Cardiac septum (tissue), 1 donor: ENCODE measurements at regions not wholly inside any gene's neighbourhood (a gene's known extent, or its start where the extent isn't known, plus 50 kb on each side); places are given as distances from the start of the nearest gene placed in this dataset.
A peak's percentile ranks its signal among the peaks of the same experiment; 100 is the strongest.
"Not testable (repeated sequence)": the region's sequence is repeated elsewhere in the genome, so short reads cannot be mapped to it uniquely, and the experiment has no call there.

ENCODE experiments used
- DNase-seq: peaks from one replicate; pipeline ENCODE4 v3.0.0-alpha.2; 2020; ENCODE audit warnings: low spot score
- intact Hi-C: fragments of 100-400 bp; cut with DNase I; formaldehyde crosslinking; loops from one replicate; pipeline ENCODE4 v1.14.0; 2022
- donor health status: DM: no; HTN: no; CAD: no.

DNA sequence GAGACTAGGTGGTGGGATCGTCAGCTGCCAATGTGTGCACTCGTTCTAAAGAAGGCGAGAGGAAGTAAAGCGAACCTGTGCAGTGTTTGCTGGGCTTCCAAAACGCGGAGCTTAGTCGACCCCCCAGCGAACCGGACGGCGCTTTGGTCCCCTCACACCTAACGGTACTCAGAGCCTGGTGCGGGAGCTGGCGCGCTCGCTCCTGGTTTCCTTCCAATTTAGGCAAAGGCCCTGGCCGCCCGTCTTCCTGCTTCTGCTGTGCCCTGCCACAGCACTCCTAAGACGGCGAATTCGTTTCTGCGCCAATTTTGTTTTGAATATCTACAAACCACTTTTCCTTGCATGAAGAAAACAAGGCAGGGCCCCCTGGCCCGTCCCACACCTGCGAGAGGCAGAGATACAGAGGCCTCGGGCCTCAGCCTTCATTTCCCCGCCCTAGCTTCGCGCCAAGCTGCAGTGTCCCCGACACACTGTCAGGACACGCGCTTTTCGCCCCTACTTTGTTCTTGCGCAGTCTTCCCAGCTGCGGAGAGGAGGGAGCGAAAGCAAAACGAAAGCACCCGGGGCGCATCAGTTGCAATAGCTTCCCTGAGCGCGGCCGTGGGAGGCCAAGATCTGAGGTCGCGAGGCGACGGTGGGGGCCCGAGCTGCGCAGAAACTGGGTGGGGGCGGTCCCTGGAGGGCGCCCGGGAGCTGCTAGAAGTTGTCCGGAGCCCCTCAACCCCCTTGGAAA, 111.9 kb downstream of the KCNRG start:
- intact Hi-C loops: loop anchor here (10.0 kb wide), 1 partner anchor 578 kb away; no protein-coding TSS in a partner anchor
- DNase-seq: peak; percentile 86

DNA sequence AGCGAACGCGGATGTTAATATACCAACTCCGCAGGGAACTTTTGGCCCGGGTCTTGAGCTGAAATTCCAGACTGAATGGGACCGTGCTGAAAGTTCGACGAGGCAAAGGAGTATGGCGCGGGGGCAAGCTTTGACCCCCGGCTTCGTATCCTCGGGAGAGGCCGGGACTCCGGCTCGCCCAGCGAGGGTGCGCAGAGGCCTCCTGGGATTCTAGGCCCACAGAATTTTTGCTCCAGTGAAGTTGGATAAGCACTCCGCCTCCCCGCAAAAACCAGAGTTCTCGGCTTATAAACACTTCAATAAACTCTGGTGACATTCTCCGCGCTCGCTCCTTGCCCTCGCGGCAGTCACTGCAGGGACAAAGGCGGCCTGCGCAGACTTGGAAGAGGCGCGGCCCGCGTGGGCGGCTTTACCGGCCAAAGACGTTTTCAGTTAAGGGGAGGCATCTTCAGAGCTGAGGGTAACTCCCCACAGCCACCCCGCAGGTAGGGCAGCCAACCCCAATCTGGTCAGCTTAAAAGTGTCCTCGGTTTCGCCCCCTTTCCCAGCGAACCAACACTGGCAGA, 112.6 kb downstream of the KCNRG start:
- no peak for DNase-seq
- intact Hi-C loops: loop anchor here (10.0 kb wide), 1 partner anchor 577 kb away; no protein-coding TSS in a partner anchor

DNA sequence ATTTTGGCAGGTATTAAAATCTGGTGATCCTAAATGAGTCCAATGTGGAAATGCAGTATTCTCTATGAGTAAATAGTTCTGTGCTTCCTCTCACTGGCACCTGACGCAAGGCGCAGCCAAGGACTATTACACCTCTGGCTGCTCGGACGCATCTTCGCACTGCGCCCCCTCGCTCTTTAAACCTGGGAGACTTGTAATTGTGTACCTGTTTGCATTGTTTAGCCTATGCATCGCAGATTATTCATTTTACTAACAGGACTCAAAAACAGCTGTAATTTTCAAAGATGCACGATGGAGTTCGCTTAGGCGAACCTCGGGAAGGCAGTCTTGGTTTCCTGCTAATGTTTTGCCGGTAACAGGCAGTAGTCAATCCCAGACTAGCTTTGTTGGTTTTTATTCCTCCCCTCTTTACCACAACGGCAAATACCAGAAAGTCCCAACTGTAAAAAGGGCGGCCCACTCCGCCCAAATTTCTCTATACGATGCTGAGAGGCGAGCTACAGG, 113.2 kb downstream of the KCNRG start:
- intact Hi-C loops: loop anchor here (10.0 kb wide), 1 partner anchor 576 kb away; no protein-coding TSS in a partner anchor

DNA sequence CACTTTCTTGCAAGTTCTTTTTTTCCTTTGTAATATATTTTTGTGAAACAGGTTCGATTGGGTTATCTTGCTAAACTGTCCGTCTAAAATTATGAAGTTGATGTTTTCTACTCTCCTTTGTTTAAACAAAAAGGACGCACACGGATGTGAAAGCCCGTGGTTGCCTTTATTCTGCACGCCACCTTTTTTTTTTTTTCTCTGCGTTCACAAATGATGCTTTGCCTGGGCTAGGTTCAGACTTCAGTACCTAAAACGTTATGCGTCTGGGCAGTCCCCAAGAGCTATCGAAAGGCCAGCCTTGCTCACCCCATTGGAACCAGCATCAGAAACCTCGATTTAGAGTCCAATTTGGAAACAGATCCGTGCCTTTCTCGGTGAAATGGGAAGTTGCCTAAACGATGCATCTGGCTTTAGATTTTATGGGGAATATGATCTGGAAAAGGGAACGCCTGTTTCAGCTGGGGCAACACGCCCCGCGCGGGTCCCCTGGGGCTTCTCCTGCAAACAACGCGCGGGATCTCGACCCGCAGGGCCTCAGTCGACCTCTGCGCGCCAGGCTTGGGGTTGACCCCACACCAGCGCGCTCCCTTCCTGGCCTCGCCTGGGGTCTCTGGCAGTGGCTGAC, 113.9 kb downstream of the KCNRG start:
- DNase-seq: no peak
- intact Hi-C loops: loop anchor here (10.0 kb wide), 1 partner anchor 576 kb away; no protein-coding TSS in a partner anchor

More for the DNA sequence above, 113.2 kb downstream of the KCNRG start:
- no peak for DNase-seq

DNA sequence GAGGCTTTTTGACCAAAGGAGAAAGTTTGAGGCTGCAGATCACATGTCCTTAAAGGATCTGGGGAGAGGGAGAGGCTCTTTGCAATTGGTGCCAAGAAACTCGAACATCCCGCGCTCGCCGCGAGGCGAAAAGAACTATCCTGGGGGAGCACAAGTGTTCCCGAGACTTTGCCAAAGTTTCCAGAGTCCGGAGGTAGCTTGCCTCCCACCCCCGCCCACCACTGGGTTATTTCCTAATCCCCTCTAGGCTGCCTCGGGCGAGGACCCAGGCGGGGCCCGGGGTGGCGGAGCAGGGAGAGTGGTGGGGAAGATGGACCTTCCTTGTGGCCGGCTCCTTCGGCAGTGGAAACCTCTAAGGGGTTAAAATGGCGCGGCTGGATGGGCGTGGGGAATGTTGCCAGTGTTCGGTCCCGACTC, 114.5 kb downstream of the KCNRG start:
- DNase-seq: no peak
- intact Hi-C loops: loop anchor here (10.0 kb wide), 1 partner anchor 575 kb away; no protein-coding TSS in a partner anchor

DNA sequence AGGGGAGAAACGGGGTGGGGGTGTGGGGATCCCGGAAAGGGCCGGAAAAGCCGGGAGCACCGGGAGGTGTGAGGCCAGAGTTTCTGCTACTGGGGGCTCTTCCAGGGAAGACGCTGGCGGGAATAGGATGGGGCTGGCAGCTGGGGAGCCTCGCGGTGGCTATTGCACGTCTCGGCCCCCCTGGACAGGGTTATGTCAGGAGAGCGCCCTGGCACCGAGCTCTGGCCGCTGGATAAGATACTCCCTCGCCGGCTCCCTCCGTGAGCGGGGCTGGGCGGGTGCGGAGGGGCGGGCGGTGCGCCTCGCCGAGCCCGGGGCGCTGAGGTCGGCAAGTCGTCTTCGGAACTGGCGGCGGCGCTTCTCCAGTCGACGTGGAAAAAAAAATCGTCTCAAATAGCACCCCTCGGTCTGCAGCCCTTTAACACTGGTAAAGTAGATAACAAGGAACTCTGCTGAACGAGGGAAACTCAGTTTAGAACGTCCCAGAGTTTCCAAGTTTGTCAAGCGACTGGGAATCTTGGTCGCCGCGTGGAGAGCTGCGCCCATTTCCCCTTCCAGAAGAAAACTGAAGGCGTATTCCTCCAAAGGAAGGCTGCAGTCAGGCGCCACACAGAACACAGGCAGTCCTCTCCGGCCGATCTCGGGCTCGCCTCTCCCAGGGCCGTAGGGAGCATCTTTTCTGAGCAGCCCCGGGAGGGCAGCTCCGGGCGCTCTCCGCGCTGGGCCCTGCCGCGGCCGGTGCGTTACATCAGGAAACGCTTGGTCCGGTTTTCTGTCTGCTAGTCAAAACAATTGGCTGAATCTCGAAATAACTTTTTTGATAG, 115.1 kb downstream of the KCNRG start:
- DNase-seq: no peak
- intact Hi-C loops: no loop called here

DNA sequence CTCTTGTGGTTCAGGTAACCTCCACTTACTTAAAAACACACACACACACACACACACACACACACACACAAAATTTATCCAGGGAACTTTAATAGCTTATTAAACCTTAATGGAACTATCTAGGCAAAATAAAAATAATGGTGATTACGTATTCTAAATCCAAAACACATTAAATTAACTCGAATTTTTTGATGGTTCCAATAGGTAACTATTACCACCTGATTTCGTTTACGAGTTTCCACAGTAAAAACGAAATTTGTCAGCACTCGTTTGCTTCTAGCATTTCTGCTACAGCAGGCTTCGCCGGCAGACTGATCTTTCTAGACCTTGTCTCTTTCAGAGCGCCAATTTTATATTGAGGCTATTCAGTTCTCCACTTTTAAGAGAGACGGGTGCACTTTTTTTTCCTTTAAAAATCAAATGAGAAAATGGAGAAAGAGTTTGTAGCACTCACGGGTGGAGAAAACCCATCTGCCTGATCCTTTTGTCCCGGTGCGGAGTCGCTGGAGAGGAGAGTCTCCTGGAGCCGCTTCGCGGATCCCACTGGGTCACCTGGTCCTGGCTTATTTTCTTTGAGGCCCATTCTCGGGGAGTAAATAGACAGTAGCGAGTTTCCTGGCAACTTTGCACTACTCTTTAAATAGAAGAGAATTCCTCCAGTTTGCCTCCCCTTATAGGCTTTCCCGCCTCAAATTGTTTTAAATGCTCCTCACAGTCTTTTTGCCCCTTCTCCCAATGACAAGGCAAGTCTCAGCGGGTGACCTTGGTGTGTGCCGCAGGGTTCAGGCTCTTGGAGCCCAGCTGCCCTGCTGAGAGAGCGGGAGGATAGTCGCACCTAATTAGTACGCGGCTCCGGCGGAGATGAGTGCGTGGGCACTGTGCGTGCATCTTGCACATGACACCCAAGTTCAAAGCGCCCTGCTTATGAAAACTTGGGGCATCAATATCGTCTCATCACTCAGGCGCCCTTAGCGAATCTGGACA, 117.0 kb downstream of the KCNRG start:
- no peak for DNase-seq
- intact Hi-C loops: no loop called here

DNA sequence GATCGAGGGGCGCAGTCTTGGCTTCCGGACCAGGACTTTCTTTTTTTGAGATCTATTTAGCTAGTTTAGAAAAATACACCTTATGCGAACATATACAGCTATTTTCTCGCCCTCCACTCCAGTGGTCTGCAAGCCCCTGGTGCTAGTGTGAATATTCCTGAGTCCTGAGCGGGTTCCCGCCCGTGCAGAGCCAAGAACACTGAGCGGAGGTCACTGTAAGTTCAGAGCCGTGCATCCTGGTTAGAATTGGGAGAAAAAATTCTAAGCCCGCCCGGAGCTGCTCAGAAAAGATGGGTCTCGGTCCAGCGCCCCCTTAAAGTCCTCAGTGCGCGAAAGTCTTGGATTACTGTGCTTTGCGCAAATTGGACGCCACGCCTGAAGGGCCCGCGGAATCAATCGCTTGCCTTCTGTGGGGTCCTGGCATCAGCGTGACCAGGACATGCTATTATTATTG, 117.7 kb downstream of the KCNRG start:
- intact Hi-C loops: no loop called here
- no peak for DNase-seq

DNA sequence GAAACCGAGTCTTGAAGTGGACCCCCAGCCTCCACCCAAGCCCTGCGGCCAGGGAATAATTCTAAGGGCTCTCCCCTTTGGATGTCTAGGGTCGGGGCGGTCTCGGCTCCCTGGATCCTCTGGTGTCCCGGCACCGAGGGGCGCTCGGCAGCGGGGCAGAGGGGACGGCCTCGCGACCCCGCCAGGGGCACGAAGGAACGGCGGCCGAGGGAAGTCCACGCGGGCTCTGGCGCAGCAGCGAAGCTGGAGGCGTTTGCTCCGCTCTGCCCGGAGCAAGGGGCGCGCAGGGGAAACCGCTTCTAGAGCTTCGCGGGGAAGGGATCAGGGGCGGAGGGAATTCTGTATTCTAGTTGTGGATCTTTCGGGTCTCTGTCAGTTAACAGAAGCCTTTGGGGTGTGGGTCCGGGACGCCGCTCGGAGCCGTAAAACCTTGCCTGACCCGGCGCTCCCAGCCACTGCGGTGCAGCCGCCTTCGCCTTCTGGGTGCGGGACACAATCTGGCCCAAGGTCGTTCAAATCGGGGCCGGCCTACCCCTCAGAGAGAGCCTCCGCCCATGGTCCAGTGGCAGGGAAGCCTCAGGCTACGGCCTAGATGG, 118.2 kb downstream of the KCNRG start:
- intact Hi-C loops: no loop called here
- DNase-seq: no peak

DNA sequence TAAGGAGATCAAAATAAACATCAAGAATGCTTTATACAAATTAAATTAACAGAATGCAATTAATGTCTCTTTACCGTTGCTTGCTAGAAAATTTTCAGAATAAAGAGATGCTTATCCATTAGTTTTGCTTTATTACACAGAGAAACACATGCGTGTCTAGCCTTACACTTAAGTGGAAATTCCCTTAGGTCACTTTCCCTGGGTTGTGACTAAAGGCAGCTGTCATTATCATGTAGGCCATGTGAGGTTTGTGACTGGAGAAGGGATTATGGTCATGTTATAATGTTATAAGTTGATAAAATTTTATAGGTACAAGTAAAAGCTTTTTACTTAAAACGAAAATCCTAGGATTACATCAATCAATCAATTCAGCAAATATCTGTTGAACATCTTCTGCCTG, 121.0 kb downstream of the KCNRG start:
- intact Hi-C loops: no loop called here

DNA sequence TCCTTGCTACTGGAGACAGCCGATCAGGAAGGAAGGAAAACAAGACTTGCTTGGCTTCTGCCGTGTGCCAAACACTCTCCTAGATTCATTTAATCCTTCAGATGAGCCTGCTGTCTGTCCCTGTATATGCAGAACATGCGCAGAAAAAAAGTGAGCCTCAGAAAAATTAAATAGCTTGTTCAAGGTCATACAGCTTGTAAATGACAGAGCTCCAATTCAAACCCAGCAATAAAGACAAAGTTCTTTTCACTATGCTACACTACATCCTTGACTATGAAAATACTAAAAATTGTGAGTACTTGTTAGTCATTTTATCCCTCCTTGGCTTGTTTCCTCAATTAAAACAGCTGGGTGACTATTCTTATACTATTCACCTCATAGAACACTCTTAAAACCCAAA, 121.4 kb downstream of the KCNRG start:
- DNase-seq: no peak
- intact Hi-C loops: no loop called here

More for the DNA sequence above, 121.0 kb downstream of the KCNRG start:
- DNase-seq: no peak

DNA sequence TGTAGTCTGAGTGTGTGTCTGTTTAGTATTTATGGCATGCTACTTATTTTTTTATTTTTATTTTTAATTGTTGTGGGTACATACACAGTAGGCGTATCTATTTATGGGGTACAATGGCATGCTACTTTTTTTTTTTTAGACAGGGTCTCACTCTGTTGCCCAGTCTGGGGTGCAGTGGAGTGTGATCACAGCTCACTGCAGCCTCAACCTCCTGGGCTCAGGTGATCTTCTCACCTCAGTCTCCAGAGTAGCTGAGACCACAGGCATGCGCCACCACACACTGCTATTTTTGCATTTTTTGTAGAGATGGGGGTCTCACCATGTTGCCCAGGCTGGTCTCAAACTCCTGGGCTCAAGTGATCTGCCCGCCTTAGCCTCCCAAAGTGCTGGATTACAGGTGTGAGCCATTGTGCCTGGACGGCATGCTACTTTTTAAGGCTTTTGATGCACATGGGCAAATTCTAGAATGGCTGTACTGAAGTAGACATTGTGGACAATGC, 124.2 kb downstream of the KCNRG start:
- DNase-seq, intact Hi-C loops: not testable (repeated sequence)

DNA sequence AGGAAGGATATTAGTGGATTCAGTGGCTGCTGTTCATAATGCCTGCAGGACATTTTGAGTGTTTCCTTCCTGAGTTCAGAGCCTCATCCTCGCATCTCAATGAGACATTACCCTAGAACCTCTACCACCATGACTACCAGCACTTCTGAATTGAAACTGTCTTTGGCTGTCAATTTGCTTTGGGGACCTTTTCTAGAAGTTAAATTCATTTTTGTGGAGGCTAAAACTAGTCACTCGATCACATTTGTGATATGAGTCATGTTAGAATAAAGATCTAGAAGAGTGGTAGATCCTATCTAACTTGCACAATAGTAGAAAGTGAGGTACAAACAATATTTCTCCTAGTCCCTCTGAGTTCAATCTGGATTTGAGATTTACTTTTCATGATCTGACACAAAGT, 124.9 kb downstream of the KCNRG start:
- intact Hi-C loops: no loop called here
- no peak for DNase-seq

DNA sequence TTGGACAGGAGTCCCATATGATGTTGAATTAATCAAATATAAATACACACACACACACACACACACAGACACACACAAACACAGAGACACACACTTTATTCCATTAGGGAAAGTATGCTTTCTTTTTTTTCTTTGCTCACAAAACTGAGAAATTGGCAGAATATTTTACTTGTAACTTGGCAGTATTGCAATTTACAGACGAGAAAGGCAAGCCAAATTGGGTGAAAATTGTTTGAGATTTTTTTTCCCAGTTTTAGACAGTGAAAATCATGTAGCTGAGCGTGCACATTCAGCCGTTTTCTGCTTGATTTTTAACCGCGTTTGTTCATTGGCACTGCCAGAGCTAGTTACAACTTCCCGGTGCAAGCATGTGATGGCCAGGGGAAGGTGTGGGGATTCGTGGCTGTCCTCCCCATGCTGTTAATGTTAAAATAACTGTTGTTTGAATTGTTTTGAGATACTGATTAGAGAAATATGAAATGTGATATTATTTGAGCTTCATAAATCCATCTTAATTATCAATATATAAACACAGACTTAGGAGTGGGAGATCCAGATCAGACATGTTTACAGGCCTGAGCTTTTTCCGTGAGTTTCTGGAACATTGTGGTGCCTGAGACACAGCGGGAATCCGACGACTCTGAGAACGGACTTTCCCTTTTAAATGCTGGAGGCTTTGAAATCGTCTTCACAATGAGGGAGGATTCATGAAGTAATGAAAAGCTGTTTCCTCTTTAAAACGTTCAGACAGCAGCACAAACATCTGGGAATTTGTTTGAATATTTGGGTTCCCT, 125.5 kb downstream of the KCNRG start:
- intact Hi-C loops: no loop called here
- no peak for DNase-seq

DNA sequence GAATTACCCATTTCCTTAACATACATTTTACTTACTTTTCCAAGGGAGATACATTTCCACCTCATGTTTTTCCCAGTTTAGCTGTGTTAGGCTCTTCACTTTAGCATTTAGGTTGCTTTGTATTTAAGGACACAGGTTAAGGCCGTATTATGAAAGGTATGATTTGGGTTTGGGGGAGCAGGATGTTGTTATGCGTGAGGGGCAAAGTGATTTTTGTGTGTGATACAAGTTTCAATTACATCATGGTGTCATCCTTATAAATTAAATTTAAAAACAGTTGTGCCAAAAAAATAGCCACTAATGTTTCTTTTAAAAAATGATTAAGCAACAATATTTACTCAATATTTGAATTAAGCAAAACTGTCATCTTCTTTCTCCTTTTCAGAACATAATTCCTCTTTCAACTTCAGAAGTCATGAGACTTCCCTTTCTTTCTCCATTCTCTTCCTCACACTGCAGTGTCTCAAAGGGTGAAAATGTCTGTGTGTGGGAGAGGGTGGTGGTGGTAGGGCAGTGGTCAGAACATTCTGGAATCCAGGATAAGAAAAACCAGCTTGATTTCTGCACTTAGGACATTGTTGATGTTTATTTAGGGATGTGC, 126.2 kb downstream of the KCNRG start:
- intact Hi-C loops: no loop called here
- no peak for DNase-seq

DNA sequence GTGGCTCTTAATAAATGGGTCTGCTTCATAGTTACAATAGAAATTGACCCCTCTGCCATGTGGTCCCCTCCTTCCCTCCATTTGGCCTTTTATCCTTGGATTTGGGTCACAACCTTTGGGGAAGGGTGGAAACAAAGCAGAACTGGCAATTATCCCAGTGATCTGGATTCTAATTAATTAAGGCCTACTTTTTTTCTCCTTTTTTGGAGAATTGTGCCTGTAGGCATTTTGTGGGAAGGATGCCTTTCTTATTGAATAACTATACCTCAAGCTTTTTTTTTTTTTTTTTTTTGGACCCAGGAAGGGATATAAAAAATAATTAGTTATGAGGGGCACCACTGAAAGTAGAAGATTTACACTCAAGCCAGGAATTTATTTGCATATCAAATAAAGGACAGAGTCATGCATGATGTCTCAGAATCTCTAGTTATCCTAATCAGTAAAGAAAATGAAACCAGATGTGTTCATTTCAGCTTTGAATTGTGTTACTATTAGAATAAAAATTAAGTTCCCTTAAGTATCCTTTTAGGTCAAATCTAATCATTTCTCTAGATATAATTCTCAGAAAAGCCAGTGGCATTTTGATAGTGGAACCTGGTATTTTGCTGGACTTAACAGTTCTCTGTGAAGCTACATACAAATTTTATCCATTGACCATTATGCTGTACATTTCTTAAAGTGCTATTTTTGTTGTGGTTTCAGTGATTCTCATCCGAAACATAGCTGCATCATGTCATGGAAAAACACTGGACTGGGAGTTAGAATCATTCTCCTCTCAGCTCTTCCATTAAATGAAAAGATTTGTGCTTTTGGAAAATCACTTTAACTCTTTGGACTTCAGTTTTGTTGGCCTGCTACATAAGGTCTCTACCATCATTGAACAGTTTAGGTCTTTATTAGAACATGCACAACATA, 129.3 kb downstream of the KCNRG start:
- no peak for DNase-seq
- intact Hi-C loops: no loop called here
